ENCODE measurements at regions not wholly inside any gene's neighbourhood (a gene's known extent, or its start where the extent isn't known, plus 50 kb on each side); places are given as distances from the start of the nearest gene placed in this dataset.

DNA sequence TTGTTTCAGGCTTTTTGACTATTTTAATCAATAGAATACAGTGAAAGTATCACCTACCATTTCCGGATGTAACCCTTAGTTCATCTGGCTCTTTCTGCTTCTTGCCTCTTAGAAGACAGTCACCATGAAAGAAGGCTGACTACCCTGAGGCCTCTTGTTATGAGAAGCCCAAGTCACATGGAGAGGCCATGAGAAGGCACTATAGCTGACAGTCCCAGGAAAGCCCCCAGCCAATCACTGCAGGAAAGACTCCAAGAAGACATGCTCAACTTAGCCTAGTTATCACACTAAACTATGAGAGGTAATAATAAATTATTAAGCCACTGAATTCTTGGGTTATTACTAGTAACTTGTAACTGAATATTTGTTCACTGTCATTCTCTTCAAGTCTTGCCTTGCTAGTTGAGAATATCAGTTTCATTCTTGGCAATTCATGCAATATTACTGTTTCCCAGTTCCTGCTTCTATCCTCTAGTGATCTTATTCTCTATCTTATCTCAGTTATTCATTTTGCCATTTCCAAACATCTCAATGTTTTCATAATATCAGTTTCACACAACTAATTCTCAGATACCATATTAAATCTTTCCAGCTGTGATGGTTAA lies 57.1 kb upstream of the GUCY1A1 start:
- no peak for TF ChIP-seq GATA3 (IDR thresholded peaks at IDR 0.05; ENCODE audit: low read depth, low read length)
- TF ChIP-seq GATA2 (IDR thresholded peaks at IDR 0.05; ENCODE audit: low read depth, low read length): no peak
